ENCODE measurements at regions not wholly inside any gene's neighbourhood (a gene's known extent, or its start where the extent isn't known, plus 50 kb on each side); places are given as distances from the start of the nearest gene placed in this dataset.

DNA sequence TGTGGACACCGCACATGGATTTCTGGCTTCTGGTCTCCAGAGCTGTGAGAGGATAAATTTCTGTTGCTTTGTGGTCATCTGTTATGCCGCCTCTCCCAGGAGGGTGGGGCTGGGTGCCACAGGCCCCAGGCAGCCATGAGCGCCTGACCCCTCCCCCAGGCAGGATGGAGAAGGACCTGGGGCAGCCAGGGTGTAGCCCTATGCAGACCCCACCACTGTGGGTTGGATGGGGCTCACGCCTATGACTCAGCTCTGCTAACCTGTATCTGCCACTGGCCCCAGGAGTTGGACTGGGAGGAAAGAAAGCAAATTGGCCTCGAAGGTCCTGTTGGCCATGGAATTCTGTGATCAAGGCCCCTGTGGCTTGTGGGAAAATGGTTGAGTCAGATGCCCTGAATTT, 1351.1 kb downstream of the BRD1 start:
- TF ChIP-seq CTCF (IDR thresholded peaks at IDR 0.05; ENCODE audit: low read depth, low read length) (no peak), POLR2A (IDR thresholded peaks at IDR 0.05; ENCODE audit: extremely low read depth, insufficient read length) (no peak)
- TF ChIP-seq, protein P1, sequence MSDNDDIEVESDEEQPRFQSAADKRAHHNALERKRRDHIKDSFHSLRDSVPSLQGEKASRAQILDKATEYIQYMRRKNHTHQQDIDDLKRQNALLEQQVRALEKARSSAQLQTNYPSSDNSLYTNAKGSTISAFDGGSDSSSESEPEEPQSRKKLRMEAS (IDR thresholded peaks at IDR 0.05; ENCODE audit: low read depth, low read length), result no peak

Data from NB4 (cell line).